HG03025 (cell line): ENCODE measurements at regions not wholly inside any gene's neighbourhood (a gene's known extent, or its start where the extent isn't known, plus 50 kb on each side); places are given as distances from the start of the nearest gene placed in this dataset.
"Not testable (repeated sequence)": the region's sequence is repeated elsewhere in the genome, so short reads cannot be mapped to it uniquely, and the experiment has no call there.

Experiments
- ATAC-seq: cut with Tn5 transposase; IDR thresholded peaks from one replicate; pipeline ENCODE4 v1.9.1; 2021; ENCODE audit warnings: mild to moderate bottlenecking, moderate library complexity; ENCODE audit not compliant: unreplicated experiment, low FRiP score

DNA sequence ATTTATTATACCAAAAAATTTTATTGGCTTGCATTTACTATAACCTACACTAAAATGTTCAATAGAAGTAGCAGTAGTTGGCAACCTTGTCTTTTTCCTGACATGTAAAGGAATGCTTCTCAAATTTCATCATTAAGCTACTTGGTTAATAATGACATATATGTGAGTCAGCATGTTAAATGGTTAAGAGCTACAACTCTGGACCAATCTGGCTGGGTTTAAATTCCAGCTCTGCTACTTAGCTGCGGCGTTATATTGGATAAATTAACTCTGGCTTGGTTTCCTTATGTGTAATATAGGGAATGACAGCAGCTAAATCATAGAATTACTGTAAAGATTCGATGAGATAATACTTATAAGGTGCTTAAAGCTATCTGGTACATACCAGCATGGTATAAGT is 53.7 kb upstream of the OTOGL start:
- no peak for ATAC-seq

DNA sequence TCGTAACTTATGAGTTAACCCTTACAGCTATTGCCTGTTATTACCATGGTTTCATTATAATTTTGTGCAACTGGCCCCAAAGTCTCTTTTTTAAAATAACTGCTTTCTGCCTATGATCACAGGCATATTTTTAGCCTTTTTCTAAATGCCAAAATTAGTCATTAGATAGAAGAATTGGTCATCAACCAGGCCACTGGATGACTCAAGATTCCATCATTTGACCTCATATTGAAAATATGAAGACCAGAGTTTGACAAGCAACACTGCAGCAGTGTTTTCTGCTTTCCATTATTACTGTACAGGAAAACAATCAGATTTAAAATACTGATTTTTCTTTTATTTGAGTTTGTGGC is 54.7 kb upstream of the OTOGL start:
- no peak for ATAC-seq

DNA sequence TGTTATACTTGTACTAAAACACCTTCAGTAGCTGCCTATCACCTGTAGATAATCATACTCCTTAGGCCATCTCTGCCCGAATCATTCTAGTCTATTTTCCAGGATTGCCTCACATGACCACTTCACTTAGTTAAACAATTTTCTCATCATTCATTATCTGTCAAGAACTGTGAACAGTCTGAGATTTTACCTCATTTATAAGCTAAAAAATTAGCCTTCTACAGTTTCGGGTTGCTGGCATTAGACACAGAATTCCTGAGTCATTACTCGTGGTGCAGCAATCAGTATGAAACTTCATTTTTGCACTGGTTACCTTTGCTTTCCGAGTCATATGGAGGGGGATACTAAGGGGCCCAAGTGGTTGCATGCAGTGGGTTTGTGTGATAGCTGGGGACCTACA is 57.6 kb upstream of the OTOGL start:
- ATAC-seq = no peak

DNA sequence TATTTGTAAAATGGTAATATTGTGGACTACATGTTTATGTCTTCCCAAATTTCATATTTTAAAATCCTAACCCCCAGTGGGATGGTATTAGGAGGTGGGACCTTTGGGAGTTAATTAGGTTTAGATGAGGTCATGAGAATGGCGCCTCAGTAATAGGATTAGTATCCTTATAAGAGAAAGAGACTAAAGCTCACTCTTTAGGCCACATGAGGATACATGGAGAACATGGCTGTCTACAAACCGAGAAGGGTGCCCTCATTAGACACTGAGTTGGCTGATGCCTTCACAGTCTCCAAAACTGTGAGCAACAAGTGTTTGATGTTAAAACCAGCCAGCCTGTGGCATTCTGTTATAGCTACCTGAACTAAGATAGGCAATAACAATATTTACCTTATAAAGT is 58.3 kb upstream of the OTOGL start:
- ATAC-seq = no peak

DNA sequence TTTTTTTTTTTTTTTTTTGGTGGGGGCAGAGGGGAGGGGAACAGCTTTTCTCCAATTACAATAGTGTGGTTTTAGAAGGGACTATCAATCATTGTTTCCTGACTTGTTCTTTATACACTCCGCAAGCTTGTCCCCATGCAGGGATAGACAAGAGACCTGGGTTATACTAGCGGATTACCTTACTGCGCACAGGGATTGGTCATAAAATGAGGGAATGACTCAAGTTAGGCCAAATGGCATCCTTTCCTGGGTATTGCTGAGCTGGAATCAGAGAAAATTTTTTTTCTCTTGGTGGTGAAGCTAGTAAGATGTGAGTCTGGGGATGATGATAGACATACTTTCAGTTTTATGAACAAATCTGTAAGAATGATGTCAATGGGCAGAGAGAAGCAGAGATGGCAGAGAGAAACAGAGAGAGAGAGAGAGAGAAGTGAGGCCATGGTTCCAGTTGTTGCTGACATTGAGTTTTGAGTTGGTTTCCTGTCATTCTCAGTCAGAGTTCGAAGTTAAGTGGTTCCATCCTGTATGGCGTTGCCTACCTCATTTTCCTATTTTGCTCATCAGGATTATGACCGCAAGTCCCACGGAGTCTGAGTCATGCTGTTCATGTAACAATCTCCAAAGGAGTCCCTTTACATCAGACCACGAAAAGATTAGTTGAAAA is 59.1 kb upstream of the OTOGL start:
- no peak for ATAC-seq

DNA sequence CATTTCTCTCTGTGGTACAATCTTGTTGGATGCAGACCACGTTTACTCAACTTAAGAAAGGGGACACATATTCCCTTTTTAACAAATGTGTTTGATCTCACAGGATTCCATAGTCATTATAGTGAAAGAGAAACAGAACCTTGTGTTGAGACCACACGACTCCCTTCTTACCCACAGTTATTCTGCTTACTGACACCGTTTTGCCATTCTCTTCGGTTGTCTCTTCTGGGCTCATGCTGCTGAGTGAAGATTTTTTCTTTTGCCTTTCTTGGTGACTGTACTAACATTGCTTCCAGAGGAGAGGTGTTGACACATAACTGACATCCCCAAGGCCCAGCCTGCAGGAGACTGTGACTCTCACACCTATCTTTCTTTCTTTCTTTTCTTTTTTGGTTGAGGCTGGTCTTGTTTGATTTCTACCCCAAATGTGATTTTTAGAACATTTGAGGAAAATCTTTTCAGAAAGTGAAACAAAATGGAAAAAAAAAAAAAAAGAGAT is 61.2 kb upstream of the OTOGL start:
- ATAC-seq = no peak

DNA sequence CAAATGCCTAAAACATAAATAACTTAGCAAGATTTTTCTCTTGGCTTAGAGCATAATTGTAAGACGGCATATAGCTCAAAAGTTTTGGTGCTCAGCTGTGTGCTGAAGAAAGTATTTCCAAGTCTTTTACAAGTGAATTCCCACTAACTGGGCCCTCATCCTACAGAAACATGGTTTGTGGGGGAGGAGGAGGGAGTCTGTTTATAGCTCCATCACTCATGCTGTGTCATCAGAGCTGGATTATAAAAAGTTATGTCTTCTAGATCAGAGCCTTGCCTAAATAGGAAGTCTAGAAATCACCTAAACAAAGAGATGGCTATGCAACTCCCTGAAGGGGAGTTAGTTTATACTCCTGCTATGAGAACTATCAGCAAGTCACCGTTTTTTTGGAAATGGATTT is 65.9 kb upstream of the OTOGL start:
- ATAC-seq = no peak

DNA sequence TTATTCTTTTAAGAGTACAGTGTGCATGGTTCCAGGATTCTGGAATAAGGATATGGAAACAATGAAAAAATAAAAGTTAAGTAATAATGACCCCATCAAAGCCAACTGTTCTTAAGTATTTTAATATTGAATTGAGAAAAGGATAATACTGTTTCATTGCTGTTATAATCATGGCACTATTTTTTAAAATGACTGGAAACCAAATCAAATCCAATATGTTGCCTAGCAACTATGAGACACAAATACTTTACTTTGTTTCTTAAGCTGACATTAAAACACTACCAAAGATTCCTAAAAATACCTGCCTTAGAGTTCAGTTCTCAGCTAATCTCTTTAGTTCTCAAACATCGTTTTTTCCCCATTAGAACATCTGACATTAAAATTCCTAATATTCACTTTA is 66.4 kb upstream of the OTOGL start:
- ATAC-seq = no peak

DNA sequence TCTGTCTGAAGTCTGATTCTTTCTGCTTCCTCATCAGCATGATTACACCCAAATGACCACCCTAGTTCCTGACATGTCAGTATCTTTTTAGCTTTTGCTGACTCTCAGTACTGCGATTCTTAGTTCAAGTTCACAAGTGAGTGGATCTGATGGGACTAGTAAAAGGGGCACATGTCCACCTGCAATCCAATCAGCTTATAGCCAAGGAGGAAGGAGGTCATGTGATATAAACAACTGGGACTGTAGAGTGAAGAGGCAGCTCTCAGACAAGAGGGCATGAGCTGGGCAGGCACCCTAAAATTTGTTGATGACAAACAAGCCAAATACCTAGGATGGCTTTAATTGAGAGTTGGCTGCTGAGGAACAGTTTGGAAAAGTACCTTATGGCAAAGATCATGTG is 68.1 kb upstream of the OTOGL start:
- ATAC-seq = no peak

DNA sequence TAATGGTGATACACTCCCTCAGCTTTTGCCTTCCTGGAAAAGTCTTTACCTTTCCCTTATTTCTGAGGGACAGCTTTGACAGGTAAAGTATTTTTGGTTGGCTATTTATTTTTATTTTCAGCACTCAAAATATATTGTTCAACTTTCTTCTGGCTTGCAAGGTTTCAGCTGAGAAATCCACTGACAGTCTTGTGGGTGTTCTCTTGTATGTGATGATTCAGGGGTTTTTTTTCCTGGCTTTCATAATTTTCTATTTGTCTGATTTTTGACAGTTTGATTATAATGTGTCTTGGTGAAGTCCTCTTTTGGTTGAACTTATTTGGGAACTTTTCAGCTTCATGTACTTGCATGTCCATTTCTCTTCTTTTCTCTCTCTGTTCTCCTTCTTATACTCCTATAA is 73.7 kb upstream of the OTOGL start:
- no peak for ATAC-seq

DNA sequence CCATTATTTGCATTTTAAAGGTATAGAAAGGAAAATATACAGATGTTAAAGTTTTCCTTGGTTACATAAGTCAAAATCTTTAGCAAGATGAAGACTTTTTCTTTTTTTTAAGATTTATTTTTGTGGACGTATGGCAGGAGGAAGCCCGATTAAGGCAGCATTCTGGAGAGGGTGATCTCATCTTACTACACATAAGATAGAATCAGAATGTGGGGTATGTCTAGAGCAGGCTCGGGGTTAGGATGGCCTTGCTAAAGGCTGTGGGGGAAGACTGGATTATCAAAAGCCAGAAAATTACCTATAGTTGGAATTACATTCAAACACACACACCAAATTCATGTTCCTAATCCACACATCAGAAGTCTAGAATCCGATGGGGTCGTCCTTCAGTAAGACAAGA is 79.6 kb upstream of the OTOGL start:
- no peak for ATAC-seq

DNA sequence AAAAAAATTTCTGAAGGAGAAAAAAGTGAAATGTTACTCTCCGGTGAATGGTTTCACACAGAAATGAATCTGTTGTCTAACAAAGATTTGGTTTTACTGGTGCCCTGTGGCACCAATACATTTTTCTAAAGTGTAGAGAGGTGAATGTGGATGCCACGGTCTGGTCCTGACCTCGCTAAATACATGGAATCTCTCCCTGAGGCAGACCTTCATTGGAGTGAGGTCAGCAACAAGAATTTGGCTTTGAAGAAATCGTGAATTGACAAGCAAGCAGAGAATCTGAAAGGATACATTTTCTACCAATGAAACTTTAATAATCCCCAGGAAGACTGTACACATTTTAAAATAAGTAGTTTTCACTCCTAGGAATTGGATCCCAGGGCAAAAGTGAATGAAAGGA is 81.2 kb upstream of the OTOGL start:
- no peak for ATAC-seq

DNA sequence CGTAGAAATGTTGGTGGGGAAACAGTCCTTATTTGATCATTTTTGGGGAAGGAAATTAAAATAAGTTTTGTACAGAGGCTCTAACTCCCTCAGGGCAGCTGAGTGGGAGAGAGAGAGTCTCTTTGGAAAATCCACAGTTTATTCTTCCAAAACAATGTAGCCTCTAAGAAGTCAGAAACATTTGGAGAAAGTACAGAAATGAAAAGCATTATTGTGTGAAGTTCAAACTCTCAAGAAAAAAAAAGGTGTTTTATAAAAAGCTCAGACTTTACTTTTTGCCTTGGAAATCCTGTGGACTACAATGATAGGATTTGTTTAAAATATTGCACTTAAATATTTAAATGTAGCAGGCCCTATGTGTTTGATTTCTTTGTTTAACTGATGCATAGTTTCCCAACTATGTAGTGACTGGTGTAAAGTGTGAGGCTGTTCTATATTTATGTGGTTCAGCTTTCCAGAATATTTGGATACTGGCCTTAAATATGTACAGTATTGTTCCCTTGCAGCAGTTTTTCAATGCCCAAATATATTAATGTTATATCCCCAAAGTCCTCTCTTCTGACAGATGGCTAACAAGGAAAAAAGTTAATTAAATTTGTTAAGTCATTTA is 82.0 kb upstream of the OTOGL start:
- no peak for ATAC-seq

DNA sequence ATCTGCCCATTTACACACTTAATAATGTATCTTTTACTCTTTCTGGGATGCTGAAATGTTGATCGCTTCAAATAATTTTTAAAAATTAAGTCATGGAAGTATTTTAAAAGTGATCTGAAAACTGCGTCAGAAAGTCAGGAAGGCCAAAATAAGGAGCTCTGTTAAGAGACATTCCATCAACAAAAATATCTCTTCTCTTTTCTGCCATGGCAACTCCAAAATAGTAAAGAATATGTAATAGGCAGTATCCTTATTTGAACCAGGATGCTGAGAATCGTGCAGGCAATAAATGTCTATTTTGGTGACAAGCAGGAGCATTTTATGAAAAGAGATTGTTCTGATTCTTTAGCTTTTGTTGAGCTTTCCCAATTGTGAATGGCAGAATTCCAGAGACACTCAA is 81.8 kb upstream of the PPP1R12A start:
- ATAC-seq = no peak

DNA sequence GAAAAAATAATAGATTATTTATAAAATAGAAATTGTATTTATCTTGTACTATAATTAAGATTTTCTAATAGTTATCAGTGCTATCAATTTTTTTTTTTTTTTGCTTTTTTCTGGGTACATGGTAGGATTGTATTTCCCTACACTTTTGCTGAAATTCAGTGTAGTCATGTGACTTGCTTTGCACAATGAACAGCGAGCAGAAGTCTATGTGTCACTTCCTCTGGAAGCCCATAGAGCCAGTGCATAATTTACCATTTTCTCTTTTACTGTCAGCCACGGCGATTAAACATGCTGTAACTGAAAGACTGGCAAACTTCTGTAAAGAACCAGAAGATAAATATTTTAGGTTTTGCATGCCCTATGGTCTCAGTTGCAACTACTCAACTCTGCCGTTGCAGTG is 80.8 kb upstream of the PPP1R12A start:
- no peak for ATAC-seq

DNA sequence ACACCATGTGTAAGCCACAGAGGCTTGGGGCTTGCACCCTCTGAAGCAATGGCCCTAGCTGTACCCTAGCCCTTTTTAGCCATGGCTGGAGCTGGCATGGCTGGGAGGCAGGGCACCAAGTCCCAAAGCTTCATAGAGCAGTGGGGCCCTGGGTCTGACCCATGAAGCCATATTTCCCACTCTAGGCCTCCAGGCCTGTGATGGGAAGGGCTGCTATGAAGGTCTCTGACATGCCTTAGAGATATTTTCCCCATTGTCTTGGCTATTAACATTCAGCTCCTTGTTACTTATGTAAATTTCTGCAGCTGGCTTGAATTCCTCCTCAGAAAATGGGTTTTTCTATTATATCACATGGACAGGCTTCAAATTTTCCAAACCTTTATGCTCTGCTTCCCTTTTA is 68.8 kb upstream of the PPP1R12A start:
- not testable (repeated sequence) for ATAC-seq

DNA sequence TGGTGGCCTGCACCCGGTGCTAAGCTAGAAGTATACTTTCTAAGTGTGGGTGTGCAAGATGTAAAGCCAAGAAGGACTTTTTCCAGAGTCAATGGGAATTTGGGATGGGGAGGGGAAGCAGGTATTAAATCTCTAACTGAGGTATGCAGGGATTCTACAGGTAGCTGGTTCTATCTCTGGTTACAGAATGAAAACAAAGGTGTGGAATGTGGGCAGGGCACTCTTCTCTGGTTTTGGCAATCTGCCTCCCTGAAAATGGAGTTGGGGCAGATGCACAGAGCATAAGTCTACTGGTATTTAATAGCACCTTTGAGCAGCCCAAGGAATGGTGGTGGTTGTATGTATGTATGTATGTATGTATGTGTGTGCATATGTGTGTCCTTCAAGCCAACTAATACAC is 66.7 kb upstream of the PPP1R12A start:
- no peak for ATAC-seq

DNA sequence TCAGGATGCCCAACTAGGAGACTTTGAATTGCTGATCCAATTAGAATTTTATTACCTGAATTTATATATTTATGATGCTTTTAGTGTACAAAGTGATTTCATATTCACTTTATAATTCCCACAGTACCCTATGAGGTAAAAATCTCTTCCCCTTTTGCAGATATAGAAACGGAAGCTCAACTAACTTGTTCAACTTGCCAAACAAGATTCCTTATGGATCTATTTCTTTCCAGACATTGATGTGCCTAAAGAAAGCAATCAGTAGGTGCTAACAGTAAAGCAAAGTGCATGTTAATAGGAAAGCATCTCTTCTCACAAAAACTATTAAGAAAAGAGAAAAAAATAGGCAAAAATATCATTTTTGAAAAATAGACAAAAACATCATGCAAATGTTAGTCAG is 65.9 kb upstream of the PPP1R12A start:
- no peak for ATAC-seq

DNA sequence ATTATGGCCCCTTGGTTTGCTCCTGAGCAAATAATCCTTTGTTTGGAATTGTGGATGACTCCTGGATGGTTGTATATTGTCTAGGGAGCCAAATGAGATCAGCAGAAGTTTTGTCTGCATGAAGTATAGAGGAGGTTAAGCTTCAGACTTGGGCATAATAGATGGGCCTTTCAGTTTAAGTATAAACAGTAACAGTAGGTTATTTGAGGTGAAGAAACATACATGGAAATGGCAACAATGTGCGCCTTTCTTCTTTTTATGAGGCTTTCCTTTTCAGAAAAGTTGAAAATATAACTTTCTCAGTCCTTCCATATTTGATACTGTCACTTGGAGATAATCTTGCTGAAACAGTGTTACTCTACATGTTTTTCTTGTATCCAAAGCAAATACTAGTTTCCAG is 63.7 kb upstream of the PPP1R12A start:
- no peak for ATAC-seq

DNA sequence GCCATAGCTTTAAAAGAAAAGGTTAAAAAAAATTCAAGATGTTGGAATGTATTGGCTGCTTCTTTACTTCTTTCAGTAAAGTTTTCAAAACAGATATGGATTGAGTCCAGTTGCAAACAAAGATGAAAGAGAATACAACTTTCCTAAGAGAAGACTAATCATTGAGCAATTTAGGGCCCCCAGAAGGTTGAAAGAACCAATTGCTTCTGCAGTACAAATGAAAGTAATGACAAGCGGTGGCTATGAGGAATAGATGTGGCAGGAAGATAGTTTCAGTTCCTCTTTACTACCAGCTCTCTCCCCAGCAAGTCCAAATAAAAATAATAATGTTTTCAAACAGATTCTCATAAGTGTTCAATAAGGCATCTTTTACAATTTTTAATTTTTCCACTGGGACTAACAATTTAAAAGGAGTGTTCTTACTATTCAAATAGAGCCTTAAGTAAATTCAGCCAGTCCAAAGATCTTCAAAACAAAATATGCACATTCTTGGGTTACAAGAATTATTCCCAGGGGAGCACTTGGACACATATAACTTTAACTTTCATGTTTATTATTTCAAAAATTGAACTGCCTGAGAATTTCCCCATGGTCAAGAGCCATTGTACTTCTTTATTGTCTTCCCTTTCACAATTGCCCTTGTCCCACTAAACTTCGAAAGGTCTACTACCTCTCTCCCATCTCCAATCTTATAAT is 62.3 kb upstream of the PPP1R12A start:
- peak; percentile 91 for ATAC-seq

DNA sequence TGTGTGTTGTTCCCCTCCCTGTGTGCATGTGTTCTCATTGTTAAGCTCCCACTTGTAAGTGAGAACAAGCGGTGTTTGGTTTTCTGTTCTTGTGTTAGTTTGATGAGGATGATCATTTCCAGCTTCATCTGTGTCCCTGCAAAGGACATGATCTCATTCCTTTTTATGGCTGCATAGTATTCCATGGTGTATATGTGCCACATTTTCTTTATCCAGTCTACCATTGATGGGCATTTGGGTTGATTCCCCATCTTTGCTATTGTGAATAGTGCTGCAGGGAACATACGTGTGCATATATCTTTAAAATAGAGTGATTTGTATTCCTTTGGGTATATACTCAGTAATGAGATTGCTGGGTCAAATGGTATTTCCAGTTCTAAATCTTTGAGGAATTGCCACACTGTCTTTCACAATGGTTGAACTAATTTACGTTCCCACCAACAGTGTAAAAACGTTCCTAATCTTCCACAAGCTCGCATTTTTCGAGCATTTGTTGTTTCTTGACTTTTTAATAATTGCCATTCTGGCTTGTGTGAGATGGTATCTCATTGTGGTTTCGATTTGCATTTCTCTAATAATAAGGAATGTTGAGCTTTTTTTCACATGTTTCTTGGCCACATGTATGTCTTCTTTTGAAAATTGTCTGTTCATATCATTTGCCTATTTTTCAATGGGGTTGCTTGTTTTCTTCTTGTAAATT is 60.6 kb upstream of the PPP1R12A start:
- not testable (repeated sequence) for ATAC-seq
